ENCODE measurements at regions not wholly inside any gene's neighbourhood (a gene's known extent, or its start where the extent isn't known, plus 50 kb on each side); places are given as distances from the start of the nearest gene placed in this dataset.

DNA sequence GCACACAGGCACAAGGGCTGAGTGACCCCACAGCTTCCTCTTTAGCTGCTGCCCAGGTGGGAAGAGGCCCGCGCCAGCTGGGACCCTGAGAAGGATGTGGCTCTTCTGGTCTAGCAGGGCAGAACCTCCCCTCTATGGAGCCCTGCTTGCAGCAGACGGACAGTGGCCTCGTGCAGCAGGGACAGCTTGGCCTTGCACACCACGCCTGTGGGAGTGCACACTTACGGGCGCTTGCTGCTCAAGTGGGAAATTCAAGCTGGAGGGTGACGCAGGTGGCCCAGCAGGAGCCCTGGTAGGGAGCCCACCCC, 971.4 kb downstream of the BRD1 start:
- TF ChIP-seq, protein P1, sequence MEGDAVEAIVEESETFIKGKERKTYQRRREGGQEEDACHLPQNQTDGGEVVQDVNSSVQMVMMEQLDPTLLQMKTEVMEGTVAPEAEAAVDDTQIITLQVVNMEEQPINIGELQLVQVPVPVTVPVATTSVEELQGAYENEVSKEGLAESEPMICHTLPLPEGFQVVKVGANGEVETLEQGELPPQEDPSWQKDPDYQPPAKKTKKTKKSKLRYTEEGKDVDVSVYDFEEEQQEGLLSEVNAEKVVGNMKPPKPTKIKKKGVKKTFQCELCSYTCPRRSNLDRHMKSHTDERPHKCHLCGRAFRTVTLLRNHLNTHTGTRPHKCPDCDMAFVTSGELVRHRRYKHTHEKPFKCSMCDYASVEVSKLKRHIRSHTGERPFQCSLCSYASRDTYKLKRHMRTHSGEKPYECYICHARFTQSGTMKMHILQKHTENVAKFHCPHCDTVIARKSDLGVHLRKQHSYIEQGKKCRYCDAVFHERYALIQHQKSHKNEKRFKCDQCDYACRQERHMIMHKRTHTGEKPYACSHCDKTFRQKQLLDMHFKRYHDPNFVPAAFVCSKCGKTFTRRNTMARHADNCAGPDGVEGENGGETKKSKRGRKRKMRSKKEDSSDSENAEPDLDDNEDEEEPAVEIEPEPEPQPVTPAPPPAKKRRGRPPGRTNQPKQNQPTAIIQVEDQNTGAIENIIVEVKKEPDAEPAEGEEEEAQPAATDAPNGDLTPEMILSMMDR (conservative IDR thresholded peaks at IDR 0.05; ENCODE audit: low read depth, low read length): no peak
- TF ChIP-seq EZH2 (IDR thresholded peaks at IDR 0.05; ENCODE audit: low read length, unreplicated experiment): no peak

Data from PC-3 (cell line).